ENCODE measurements at regions not wholly inside any gene's neighbourhood (a gene's known extent, or its start where the extent isn't known, plus 50 kb on each side); places are given as distances from the start of the nearest gene placed in this dataset.

DNA sequence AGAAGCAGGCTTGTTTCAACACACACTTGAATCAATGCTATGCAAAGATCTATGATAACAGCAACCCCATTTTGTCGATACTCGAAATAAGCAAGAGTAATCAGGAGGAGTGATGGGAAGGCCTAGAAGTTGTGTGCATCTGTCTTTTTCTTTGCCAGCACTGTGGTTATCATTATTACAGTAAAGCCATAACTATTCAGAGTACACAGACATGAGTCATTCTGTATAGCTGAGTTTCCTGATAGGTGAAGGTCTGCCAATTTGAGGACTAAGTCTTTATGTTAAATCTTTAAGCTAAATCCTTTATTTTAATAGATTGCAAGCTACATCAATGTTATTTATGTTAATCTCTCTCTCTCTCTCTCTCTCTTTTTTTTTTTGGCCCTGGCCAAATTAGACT lies 1344.4 kb upstream of the CELF4 start:
- H3K4me2 ChIP-seq (ENCODE audit: control insufficient read depth, insufficient read depth), result no peak overlapping the region
- no peaks in the 10 kb centered on the region for H3K27me3 ChIP-seq (replicated peaks in 1 of 2; ENCODE audit: control insufficient read depth in 2 of 2, insufficient read depth in 2 of 2, low read length in 1 of 2)
- no peaks in the 10 kb centered on the region for H3K79me2 ChIP-seq (ENCODE audit: control insufficient read depth, insufficient read depth, low read length)
- H4K20me1 ChIP-seq (ENCODE audit: control insufficient read depth, insufficient read depth), result no peaks in the 10 kb centered on the region
- no peak overlapping the region for H2AFZ ChIP-seq (ENCODE audit: control insufficient read depth, low read depth, low read length)
- POLR2A ChIA-PET, result no interaction called here
- in situ Hi-C loops (cut with MboI) (no loop called here), intact Hi-C loops (cut with micrococcal nuclease; ENCODE audit: unreplicated experiment) (no loop called here)
- H3K4me1 ChIP-seq (ENCODE audit: control insufficient read depth, insufficient read depth, low read length), result no peaks in the 10 kb centered on the region
- DNase-seq (ENCODE audit: low read depth, low spot score), result no peak
- SMC1A ChIA-PET (ENCODE audit: uncharacterized antibody, unreplicated experiment), result interaction anchor here (0.8 to 1.3 kb wide), 2 partner anchors 31 to 165 kb away, joined by 3 read pairs; no protein-coding TSS in a partner anchor
- CTCF ChIA-PET, result interaction anchor here (0.8 kb wide), 1 partner anchor 15 kb away, joined by 3 read pairs; no protein-coding TSS in a partner anchor
- TF ChIP-seq GABPA (IDR thresholded peaks at IDR 0.05; ENCODE audit: low read depth), result no peak
- no peak for TF ChIP-seq TCF12 (IDR thresholded peaks at IDR 0.05; ENCODE audit: low read depth, low read length)
- TF ChIP-seq NBN (IDR thresholded peaks at IDR 0.05), result no peak
- TF ChIP-seq CREM (IDR thresholded peaks at IDR 0.05; ENCODE audit: low read depth), result no peak
- TF ChIP-seq ZNF217 (IDR thresholded peaks at IDR 0.05), result no peak
- TF ChIP-seq ATF7 (IDR thresholded peaks at IDR 0.05; ENCODE audit: low read depth), result no peak
- no peak for TF ChIP-seq MXI1 (IDR thresholded peaks at IDR 0.05; ENCODE audit: low read depth, low read length)
- no peak for TF ChIP-seq JUND (IDR thresholded peaks at IDR 0.05; ENCODE audit: low read depth, low read length)
- ATAC-seq, result no peak
- 35% methylated on average over 2 of the region's 2 CpGs for WGBS (ENCODE audit: insufficient coverage, insufficient replicate concordance, low lambda C conversion rate, missing lambda C conversion rate)
- no TSS peak for BruUV-seq (replicated peaks)
- no peak overlapping the region for H3K4me3 ChIP-seq
- RAD21 ChIA-PET (ENCODE audit: unreplicated experiment), result no interaction called here
- H3K9me3 ChIP-seq (replicated peaks; ENCODE audit: control insufficient read depth, insufficient read depth, low read length), result no peaks in the 10 kb centered on the region
- H3K27ac ChIP-seq (ENCODE audit: control insufficient read depth, insufficient read depth), result no peak overlapping the region
- no peak overlapping the region for H3K9ac ChIP-seq (ENCODE audit: control insufficient read depth, insufficient read depth, low read length)
- no peak for FAIRE-seq
- H3K36me3 ChIP-seq (ENCODE audit: control insufficient read depth in 2 of 2, insufficient read depth in 2 of 2, low read length in 1 of 2), result no peaks in the 10 kb centered on the region

GRCh38 chr18:38902796-38903195 lies 1337.2 kb upstream of the CELF4 start:
- no peaks in the 10 kb centered on the region for H3K4me1 ChIP-seq (ENCODE audit: control insufficient read depth, insufficient read depth, low read length)
- no peaks in the 10 kb centered on the region for H3K27me3 ChIP-seq (replicated peaks in 1 of 2; ENCODE audit: control insufficient read depth in 2 of 2, insufficient read depth in 2 of 2, low read length in 1 of 2)
- SMC1A ChIA-PET (ENCODE audit: uncharacterized antibody, unreplicated experiment), result interaction anchor here (1.1 kb wide), 1 partner anchor 38 kb away, joined by 4 read pairs; no protein-coding TSS in a partner anchor
- BruUV-seq (replicated peaks), result no TSS peak
- no peak overlapping the region for H3K4me2 ChIP-seq (ENCODE audit: control insufficient read depth, insufficient read depth)
- intact Hi-C loops (cut with micrococcal nuclease; ENCODE audit: unreplicated experiment), result no loop called here
- no peak overlapping the region for H3K27ac ChIP-seq (ENCODE audit: control insufficient read depth, insufficient read depth)
- H3K9me3 ChIP-seq (replicated peaks; ENCODE audit: control insufficient read depth, insufficient read depth, low read length), result no peaks in the 10 kb centered on the region; the same call in 2 of the 3 replicates
- H3K9ac ChIP-seq (ENCODE audit: control insufficient read depth, insufficient read depth, low read length), result no peak overlapping the region
- DNase-seq (ENCODE audit: low read depth, low spot score), result no peak
- RAD21 ChIA-PET (ENCODE audit: unreplicated experiment), result no interaction called here
- H3K79me2 ChIP-seq (ENCODE audit: control insufficient read depth, insufficient read depth, low read length), result no peaks in the 10 kb centered on the region
- no peaks in the 10 kb centered on the region for H4K20me1 ChIP-seq (ENCODE audit: control insufficient read depth, insufficient read depth)
- FAIRE-seq, result no peak
- H2AFZ ChIP-seq (ENCODE audit: control insufficient read depth, low read depth, low read length), result no peak overlapping the region
- POLR2A ChIA-PET, result no interaction called here
- H3K36me3 ChIP-seq (ENCODE audit: control insufficient read depth in 2 of 2, insufficient read depth in 2 of 2, low read length in 1 of 2), result no peaks in the 10 kb centered on the region
- in situ Hi-C loops (cut with MboI), result no loop called here
- WGBS (ENCODE audit: insufficient coverage, insufficient replicate concordance, low lambda C conversion rate, missing lambda C conversion rate), result 28% methylated on average over 2 of the region's 2 CpGs
- no peak for ATAC-seq
- H3K4me3 ChIP-seq, result no peak overlapping the region
- CTCF ChIA-PET, result no interaction called here
- no peak for TF ChIP-seq JUND (IDR thresholded peaks at IDR 0.05; ENCODE audit: low read depth, low read length)
- no peak for TF ChIP-seq SREBF1 (IDR thresholded peaks at IDR 0.05; ENCODE audit: low read length)
- no peak for TF ChIP-seq ESRRA (IDR thresholded peaks at IDR 0.05; ENCODE audit: low read length)
- TF ChIP-seq, protein P1, sequence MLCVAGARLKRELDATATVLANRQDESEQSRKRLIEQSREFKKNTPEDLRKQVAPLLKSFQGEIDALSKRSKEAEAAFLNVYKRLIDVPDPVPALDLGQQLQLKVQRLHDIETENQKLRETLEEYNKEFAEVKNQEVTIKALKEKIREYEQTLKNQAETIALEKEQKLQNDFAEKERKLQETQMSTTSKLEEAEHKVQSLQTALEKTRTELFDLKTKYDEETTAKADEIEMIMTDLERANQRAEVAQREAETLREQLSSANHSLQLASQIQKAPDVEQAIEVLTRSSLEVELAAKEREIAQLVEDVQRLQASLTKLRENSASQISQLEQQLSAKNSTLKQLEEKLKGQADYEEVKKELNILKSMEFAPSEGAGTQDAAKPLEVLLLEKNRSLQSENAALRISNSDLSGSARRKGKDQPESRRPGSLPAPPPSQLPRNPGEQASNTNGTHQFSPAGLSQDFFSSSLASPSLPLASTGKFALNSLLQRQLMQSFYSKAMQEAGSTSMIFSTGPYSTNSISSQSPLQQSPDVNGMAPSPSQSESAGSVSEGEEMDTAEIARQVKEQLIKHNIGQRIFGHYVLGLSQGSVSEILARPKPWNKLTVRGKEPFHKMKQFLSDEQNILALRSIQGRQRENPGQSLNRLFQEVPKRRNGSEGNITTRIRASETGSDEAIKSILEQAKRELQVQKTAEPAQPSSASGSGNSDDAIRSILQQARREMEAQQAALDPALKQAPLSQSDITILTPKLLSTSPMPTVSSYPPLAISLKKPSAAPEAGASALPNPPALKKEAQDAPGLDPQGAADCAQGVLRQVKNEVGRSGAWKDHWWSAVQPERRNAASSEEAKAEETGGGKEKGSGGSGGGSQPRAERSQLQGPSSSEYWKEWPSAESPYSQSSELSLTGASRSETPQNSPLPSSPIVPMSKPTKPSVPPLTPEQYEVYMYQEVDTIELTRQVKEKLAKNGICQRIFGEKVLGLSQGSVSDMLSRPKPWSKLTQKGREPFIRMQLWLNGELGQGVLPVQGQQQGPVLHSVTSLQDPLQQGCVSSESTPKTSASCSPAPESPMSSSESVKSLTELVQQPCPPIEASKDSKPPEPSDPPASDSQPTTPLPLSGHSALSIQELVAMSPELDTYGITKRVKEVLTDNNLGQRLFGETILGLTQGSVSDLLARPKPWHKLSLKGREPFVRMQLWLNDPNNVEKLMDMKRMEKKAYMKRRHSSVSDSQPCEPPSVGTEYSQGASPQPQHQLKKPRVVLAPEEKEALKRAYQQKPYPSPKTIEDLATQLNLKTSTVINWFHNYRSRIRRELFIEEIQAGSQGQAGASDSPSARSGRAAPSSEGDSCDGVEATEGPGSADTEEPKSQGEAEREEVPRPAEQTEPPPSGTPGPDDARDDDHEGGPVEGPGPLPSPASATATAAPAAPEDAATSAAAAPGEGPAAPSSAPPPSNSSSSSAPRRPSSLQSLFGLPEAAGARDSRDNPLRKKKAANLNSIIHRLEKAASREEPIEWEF (IDR thresholded peaks at IDR 0.05; ENCODE audit: insufficient replicate concordance, low read depth, low read length), result no peak
- TF ChIP-seq ZBTB4 (CRISPR knock-in tag; IDR thresholded peaks at IDR 0.05), result no peak

Measured in GM12878 (cell line).